ENCODE measurements at regions not wholly inside any gene's neighbourhood (a gene's known extent, or its start where the extent isn't known, plus 50 kb on each side); places are given as distances from the start of the nearest gene placed in this dataset.

DNA sequence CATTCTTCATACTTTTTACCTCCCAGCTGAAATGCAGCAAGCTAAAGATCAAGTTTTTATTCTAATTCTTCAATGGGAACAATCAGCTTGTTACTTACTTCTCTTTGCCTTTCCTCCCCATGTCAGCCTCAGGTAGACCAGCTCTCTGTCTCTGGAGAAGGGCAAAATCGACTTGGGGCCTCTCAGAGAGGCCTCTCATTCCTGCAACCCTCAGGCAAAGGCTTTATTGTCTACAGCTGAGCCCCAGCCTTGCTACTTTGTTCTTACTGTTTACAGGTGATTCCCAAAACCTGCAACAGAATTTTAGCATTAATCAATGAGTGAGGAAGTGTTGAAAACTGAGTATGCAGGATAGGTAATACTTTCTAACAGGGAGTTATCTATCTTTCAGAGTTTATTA is 148.6 kb downstream of the KIF2B start:
- TF ChIP-seq YY1 (IDR thresholded peaks at IDR 0.05; ENCODE audit: low read depth), result no peak
- TF ChIP-seq EP300 (IDR thresholded peaks at IDR 0.05; ENCODE audit: borderline replicate concordance), result no peak

Measured in Ishikawa (cell line).